Lower leg skin (tissue), 4 donors: ENCODE measurements at regions not wholly inside any gene's neighbourhood (a gene's known extent, or its start where the extent isn't known, plus 50 kb on each side); places are given as distances from the start of the nearest gene placed in this dataset.

Experiments used
- DNase-seq, 2 donors: peaks; one replicate each; pipeline ENCODE4 v3.0.0-alpha.2; 2019; ENCODE audit warnings: low spot score in 2 of 2
- H3K4me3 ChIP-seq: fragments of 200-600 bp; sonication (generic); 2 replicates; pipeline ENCODE4 v1.5.1; 2017; ENCODE audit warnings: mild to moderate bottlenecking, low read depth; ENCODE audit not compliant: poor library complexity, severe bottlenecking
- CTCF ChIP-seq, 3 donors: fragments of 450-650 bp; IDR thresholded peaks; one replicate each; pipeline ENCODE4 v1.5.1; 2016; ENCODE audit warnings: antibody characterized with exemption in 3 of 3, mild to moderate bottlenecking in 3 of 3, moderate library complexity in 2 of 3
- POLR2A ChIP-seq, 2 donors: fragments of 450-650 bp; IDR thresholded peaks; one replicate each; pipeline ENCODE4 v1.6.1; 2016 to 2017; ENCODE audit warnings: antibody characterized with exemption in 2 of 2, mild to moderate bottlenecking in 1 of 2, moderate library complexity in 1 of 2
- WGBS, 2 donors: methylation state at CpG; one replicate each; pipeline ENCODE4 v1.1.5; 2018; 5-methylcytosine and 5-hydroxymethylcytosine counted together
- intact Hi-C: fragments of 100-400 bp; cut with DNase I; formaldehyde crosslinking; loops from one replicate; pipeline ENCODE4 v1.15.0; 2023; ENCODE audit warnings: low total_unique reads

DNA sequence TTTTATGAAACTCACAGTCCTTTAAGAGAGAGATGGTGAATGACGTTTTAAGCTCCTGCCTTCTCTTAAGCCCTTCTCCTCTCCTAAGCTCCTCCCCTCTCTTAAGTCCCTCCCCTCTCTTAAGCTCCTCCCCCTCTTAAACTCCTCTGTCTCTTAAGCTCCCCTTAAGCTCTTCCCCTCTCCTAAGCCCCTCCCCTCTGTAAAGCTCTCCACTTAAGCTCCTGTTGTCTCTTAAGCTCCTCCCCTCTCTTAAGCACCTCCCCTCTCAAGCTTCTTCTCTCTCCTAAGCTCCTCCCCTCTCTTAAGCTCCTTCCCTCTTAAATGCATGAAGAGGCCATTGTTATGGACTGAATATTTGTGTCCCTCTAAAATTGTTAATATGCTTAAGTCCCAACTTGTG is 1180.6 kb upstream of the AUTS2 start:
- TF ChIP-seq POLR2A (IDR thresholded peaks at IDR 0.05) (no peak), CTCF (IDR thresholded peaks at IDR 0.05) (no peak)
- DNase-seq: no peak
- intact Hi-C loops: no loop called here
- 50 to 54% methylated on average over 1 of the region's 1 CpG for WGBS, 2 donors
- H3K4me3 ChIP-seq: no peak overlapping the region

DNA sequence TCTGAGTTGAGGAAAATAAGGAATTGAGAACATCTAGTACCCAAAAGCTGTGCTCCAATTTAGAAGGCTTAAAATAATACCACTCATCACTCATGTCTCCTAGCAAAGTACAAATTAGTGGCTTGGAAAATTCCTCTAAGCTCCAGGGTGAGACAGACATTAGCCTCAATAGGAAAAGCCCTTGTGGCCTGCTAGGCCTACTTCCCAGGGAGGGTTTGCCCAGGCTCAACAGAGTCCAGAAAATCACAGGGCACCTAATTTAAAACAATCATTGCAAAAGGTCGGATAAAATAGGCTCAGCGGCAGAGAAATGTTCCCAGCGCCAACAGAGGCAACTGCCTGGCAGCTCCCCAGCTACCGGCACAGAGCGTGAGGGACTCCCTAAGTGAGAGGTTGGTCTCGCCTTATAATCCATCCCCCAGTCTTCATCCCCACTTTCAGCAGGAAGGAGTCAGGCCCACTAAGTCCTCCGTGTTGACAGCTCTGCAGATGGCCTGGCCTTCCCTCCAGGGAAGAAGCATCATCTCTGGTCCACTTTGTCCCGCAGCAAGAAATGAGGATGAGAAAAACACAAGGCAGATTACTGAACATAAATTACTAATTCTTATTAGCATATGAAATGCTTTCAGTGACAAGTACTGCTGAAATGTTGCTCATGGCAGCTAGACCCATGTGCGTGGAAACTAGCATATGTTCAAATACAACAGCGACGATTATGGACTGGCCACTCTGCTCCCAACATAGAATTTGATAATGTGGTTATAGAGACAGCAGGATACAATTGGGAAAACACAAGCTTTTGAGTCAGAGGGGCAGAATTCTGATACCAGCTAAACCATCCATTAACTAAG is 1177.7 kb upstream of the AUTS2 start:
- intact Hi-C loops: no loop called here
- WGBS, 2 donors: 82 to 90% methylated on average over 11 of the region's 11 CpGs
- H3K4me3 ChIP-seq: no peak overlapping the region
- no peak for DNase-seq
- no peak for TF ChIP-seq POLR2A (IDR thresholded peaks at IDR 0.05)
- TF ChIP-seq CTCF (IDR thresholded peaks at IDR 0.05): no peak

GRCh38 chr7:68421712-68422111 is 1176.6 kb upstream of the AUTS2 start:
- H3K4me3 ChIP-seq: no peak overlapping the region
- TF ChIP-seq POLR2A (IDR thresholded peaks at IDR 0.05) (no peak), CTCF (IDR thresholded peaks at IDR 0.05) (no peak)
- 92 to 94% methylated on average over 7 of the region's 7 CpGs for WGBS, 2 donors
- intact Hi-C loops: no loop called here
- DNase-seq: no peak

GRCh38 chr7:68422281-68422680 is 1176.0 kb upstream of the AUTS2 start:
- WGBS, 2 donors: 69 to 71% methylated on average over 4 of the region's 4 CpGs
- intact Hi-C loops: no loop called here
- TF ChIP-seq POLR2A (IDR thresholded peaks at IDR 0.05): no peak
- TF ChIP-seq CTCF (IDR thresholded peaks at IDR 0.05): no peak
- no peak overlapping the region for H3K4me3 ChIP-seq
- DNase-seq: no peak

GRCh38 chr7:68423356-68423755 is 1174.9 kb upstream of the AUTS2 start:
- WGBS, 2 donors: 86 to 90% methylated on average over 5 of the region's 5 CpGs
- DNase-seq: no peak
- no peak overlapping the region for H3K4me3 ChIP-seq
- TF ChIP-seq CTCF (IDR thresholded peaks at IDR 0.05) (no peak), POLR2A (IDR thresholded peaks at IDR 0.05) (no peak)
- intact Hi-C loops: no loop called here
